RWPE2 (cell line): ENCODE measurements at regions not wholly inside any gene's neighbourhood (a gene's known extent, or its start where the extent isn't known, plus 50 kb on each side); places are given as distances from the start of the nearest gene placed in this dataset.

Experiments
- ATAC-seq: fragments of 200-7000 bp; cut with Tn5 transposase; 3 replicates; pipeline ENCODE4 v1.9.1; 2021; ENCODE audit warnings: low read depth
- DNase-seq: peaks from one replicate; pipeline ENCODE4 v3.0.0-alpha.2; 2020; ENCODE audit warnings: low spot score
- H3K27ac ChIP-seq: fragments of 450-650 bp; 2 replicates; pipeline ENCODE4 v1.5.1; 2017; ENCODE audit warnings: mild to moderate bottlenecking; ENCODE audit not compliant: poor library complexity, severe bottlenecking
- H3K27me3 ChIP-seq: fragments of 250-450 bp; sonication (Bioruptor Pico); 2 replicates; pipeline ENCODE4 v1.5.1; 2021; ENCODE audit warnings: mild to moderate bottlenecking, moderate library complexity; ENCODE audit not compliant: insufficient read depth, poor library complexity, severe bottlenecking
- H3K36me3 ChIP-seq: fragments of 250-450 bp; sonication (Bioruptor Pico); 2 replicates; pipeline ENCODE4 v1.5.1; 2020; ENCODE audit warnings: low read depth, mild to moderate bottlenecking, moderate library complexity
- H3K4me1 ChIP-seq: fragments of 250-450 bp; sonication (Bioruptor Pico); 2 replicates; pipeline ENCODE4 v1.5.1; 2021; ENCODE audit warnings: mild to moderate bottlenecking, moderate library complexity; ENCODE audit not compliant: insufficient read depth, poor library complexity, severe bottlenecking
- H3K4me3 ChIP-seq: fragments of 250-450 bp; sonication (Bioruptor Pico); 2 replicates; pipeline ENCODE4 v1.5.1; 2021; ENCODE audit warnings: mild to moderate bottlenecking, moderate library complexity; ENCODE audit not compliant: severe bottlenecking
- H3K9me3 ChIP-seq: fragments of 250-450 bp; sonication (Bioruptor Pico); 2 replicates; pipeline ENCODE4 v1.5.1; 2021; ENCODE audit warnings: mild to moderate bottlenecking, moderate library complexity; ENCODE audit not compliant: severe bottlenecking
- CTCF ChIP-seq: fragments of 450-650 bp; IDR thresholded peaks from one replicate; pipeline ENCODE4 v1.5.1; 2017; ENCODE audit warnings: mild to moderate bottlenecking, moderate library complexity; ENCODE audit not compliant: poor library complexity, severe bottlenecking

GRCh38 chr4:122537388-122538135 is 81.0 kb upstream of the IL2 start:
- no peak for ATAC-seq

DNA sequence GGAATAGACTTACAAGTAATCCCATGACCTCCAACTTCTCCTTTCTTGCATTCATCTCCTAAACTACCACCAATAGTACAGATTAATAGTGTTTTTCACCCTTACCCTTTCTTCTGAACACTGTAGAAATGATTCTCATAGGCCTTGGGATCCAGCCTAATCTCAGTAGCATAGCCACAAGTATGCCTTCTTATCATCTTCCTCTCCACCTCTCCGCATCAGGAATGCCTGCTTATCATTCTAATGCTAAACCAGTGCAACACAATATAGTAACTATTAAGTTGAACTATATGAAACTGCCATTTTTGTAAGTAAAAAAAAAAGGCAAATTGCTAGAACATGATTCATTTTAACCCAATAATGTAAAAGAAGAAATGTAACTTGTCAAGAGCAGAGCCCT is 79.5 kb upstream of the IL2 start:
- H3K27ac ChIP-seq, result no peak overlapping the region
- no peak for TF ChIP-seq CTCF
- DNase-seq, result no peak

More at GRCh38 chr4:122537388-122538135, 81.0 kb upstream of the IL2 start:
- Histone ChIP-seq H3K4me3 (no peak overlapping the region), H3K9me3 (no peaks in the 10 kb centered on the region), H3K4me1 (no peaks in the 10 kb centered on the region), H3K36me3 (no peaks in the 10 kb centered on the region), H3K27ac (no peak overlapping the region), H3K27me3 (no peaks in the 10 kb centered on the region)
- DNase-seq, result no peak
- TF ChIP-seq CTCF, result no peak

GRCh38 chr4:122534776-122535175 is 78.3 kb upstream of the IL2 start:
- DNase-seq (no peak), ATAC-seq (no peak)
- no peaks in the 10 kb centered on the region for H3K27me3 ChIP-seq
- no peaks in the 10 kb centered on the region for H3K9me3 ChIP-seq
- no peaks in the 10 kb centered on the region for H3K4me1 ChIP-seq
- no peaks in the 10 kb centered on the region for H3K36me3 ChIP-seq
- no peak overlapping the region for H3K4me3 ChIP-seq
- H3K27ac ChIP-seq, result no peak overlapping the region
- TF ChIP-seq CTCF, result no peak

More for the DNA sequence above, 79.5 kb upstream of the IL2 start:
- H3K36me3 ChIP-seq, result no peaks in the 10 kb centered on the region
- no peaks in the 10 kb centered on the region for H3K4me1 ChIP-seq
- no peaks in the 10 kb centered on the region for H3K27me3 ChIP-seq
- H3K4me3 ChIP-seq, result no peak overlapping the region
- H3K9me3 ChIP-seq, result no peaks in the 10 kb centered on the region
- ATAC-seq, result no peak

DNA sequence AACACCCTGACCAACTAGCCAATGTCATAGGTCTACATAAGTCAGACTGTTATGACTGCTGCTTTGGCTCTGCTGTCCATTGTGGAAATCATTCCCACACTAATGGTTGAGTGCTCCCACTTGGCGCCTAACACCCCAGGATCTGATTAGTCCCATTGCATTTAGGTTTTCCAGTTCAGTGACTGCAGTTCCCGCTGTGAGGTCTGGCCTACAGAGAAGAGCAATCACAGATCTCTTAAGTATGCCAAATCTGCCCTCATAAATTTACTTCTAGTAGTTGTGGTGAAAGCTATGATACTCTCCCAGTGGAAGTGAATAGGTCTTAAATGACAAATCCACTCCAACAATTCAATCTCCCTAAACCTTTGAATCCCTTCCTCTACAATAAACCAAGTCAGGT is 77.3 kb upstream of the IL2 start:
- DNase-seq (no peak), ATAC-seq (no peak)
- Histone ChIP-seq H3K36me3 (no peaks in the 10 kb centered on the region), H3K27me3 (no peaks in the 10 kb centered on the region), H3K4me1 (no peaks in the 10 kb centered on the region), H3K9me3 (no peaks in the 10 kb centered on the region), H3K27ac (no peak overlapping the region), H3K4me3 (no peak overlapping the region)
- no peak for TF ChIP-seq CTCF

DNA sequence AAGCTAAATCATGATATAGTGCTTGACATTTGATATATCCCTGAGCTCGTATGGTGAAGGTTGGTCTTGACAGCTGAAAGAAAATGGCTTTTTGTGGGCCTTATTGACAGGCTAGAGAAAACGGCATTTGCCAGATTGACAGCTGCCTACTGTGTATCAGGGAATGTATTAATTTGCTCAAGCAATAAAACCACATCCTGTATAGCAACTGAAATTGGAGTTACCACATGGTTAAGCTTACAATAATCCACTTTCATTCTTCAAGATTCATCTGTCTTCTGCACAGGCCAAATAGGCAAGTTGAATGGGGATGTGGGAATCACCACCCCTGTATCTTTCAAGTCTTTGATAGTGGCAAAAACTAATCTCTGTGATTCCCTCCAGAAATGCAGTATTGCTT is 76.2 kb upstream of the IL2 start:
- Histone ChIP-seq H3K9me3 (no peaks in the 10 kb centered on the region), H3K27ac (no peak overlapping the region), H3K4me3 (no peak overlapping the region), H3K4me1 (no peaks in the 10 kb centered on the region), H3K36me3 (no peaks in the 10 kb centered on the region), H3K27me3 (no peaks in the 10 kb centered on the region)
- TF ChIP-seq CTCF, result no peak
- ATAC-seq, result no peak
- DNase-seq, result no peak
